VCaP (cell line): ENCODE measurements at regions not wholly inside any gene's neighbourhood (a gene's known extent, or its start where the extent isn't known, plus 50 kb on each side); places are given as distances from the start of the nearest gene placed in this dataset.

ENCODE experiments used
- H3K27ac ChIP-seq: fragments of 450-650 bp; 2 replicates; pipeline ENCODE4 v1.5.1; 2017
- CTCF ChIP-seq: fragments of 450-650 bp; conservative IDR thresholded peaks from 2 replicates; pipeline ENCODE4 v1.5.1; 2017; ENCODE audit warnings: mild to moderate bottlenecking, moderate library complexity

GRCh38 chr2:118791483-118791882 lies 56.0 kb downstream of the EN1 start:
- H3K27ac ChIP-seq: no peak overlapping the region
- no peak for TF ChIP-seq CTCF

- TF ChIP-seq CTCF: no peak
- H3K27ac ChIP-seq: no peak overlapping the region
These were observed 60.7 kb downstream of the EN1 start for GRCh38 chr2:118786746-118787145.

GRCh38 chr2:118784860-118785259 lies 62.6 kb downstream of the EN1 start:
- H3K27ac ChIP-seq: no peak overlapping the region
- no peak for TF ChIP-seq CTCF

GRCh38 chr2:118779362-118779761 lies 68.1 kb downstream of the EN1 start:
- H3K27ac ChIP-seq: no peak overlapping the region
- TF ChIP-seq CTCF: no peak

- no peak overlapping the region for H3K27ac ChIP-seq
- no peak for TF ChIP-seq CTCF
These were observed 72.9 kb downstream of the EN1 start for GRCh38 chr2:118774458-118775133.

- no peak for TF ChIP-seq CTCF
- no peak overlapping the region for H3K27ac ChIP-seq
These were observed 73.6 kb downstream of the EN1 start for GRCh38 chr2:118773826-118774225.

GRCh38 chr2:118772487-118773200 lies 74.8 kb downstream of the EN1 start:
- TF ChIP-seq CTCF: no peak
- no peak overlapping the region for H3K27ac ChIP-seq
